ENCODE measurements at regions not wholly inside any gene's neighbourhood (a gene's known extent, or its start where the extent isn't known, plus 50 kb on each side); places are given as distances from the start of the nearest gene placed in this dataset.

GRCh38 chr2:81858998-81859397 lies 1554.4 kb upstream of the LRRTM1 start:
- DNase-seq (ENCODE audit: low read depth, low spot score), result no peak
- no peaks in the 10 kb centered on the region for H3K4me1 ChIP-seq (ENCODE audit: control insufficient read depth, extremely low read depth, insufficient read depth, low read length)
- dilution Hi-C loops (cut with MboI; ENCODE audit: extremely low pct_ligation_motif_present, low sequenced_read_pairs), result no loop called here

GRCh38 chr2:81853341-81853740 lies 1548.8 kb upstream of the LRRTM1 start:
- H3K27ac ChIP-seq (ENCODE audit: control insufficient read depth, insufficient read depth, low read length), result no peak overlapping the region
- H3K4me2 ChIP-seq (ENCODE audit: control insufficient read depth, extremely low read depth, insufficient read depth, low read depth, low read length), result no peak overlapping the region
- no peaks in the 10 kb centered on the region for H3K79me2 ChIP-seq (ENCODE audit: control insufficient read depth, insufficient read depth, low read length)
- no peak for FAIRE-seq
- no peaks in the 10 kb centered on the region for H3K9me3 ChIP-seq (ENCODE audit: control insufficient read depth, low read depth, low read length)
- H3K4me3 ChIP-seq (ENCODE audit: control insufficient read depth in 2 of 3, extremely low read depth in 1 of 3, insufficient read depth in 2 of 3, low read depth in 1 of 3, low read length in 3 of 3), result no peak overlapping the region
- no peak overlapping the region for H2AFZ ChIP-seq (ENCODE audit: control insufficient read depth, low read length)
- no peaks in the 10 kb centered on the region for H3K27me3 ChIP-seq (ENCODE audit: control insufficient read depth, extremely low read depth, insufficient read depth, low read length)
- H3K4me1 ChIP-seq (ENCODE audit: control insufficient read depth, extremely low read depth, insufficient read depth, low read length), result no peaks in the 10 kb centered on the region
- dilution Hi-C loops (cut with MboI; ENCODE audit: extremely low pct_ligation_motif_present, low sequenced_read_pairs), result no loop called here
- H3K9ac ChIP-seq (ENCODE audit: control insufficient read depth, extremely low read depth, insufficient read depth, low read length), result no peak overlapping the region
- TF ChIP-seq EZH2 (IDR thresholded peaks at IDR 0.05; ENCODE audit: low read length), result no peak
- no peak for TF ChIP-seq CTCF (optimal IDR thresholded peaks at IDR 0.05 in 1 of 3, IDR thresholded peaks at IDR 0.05 in 1 of 3, conservative IDR thresholded peaks at IDR 0.05 in 1 of 3; ENCODE audit: extremely low read depth in 1 of 3, insufficient read depth in 2 of 3, low read length in 3 of 3)
- no peaks in the 10 kb centered on the region for H3K36me3 ChIP-seq (ENCODE audit: control insufficient read depth in 2 of 2, extremely low read depth in 1 of 2, insufficient read depth in 2 of 2, low read length in 2 of 2)
- no peaks in the 10 kb centered on the region for H3K9me1 ChIP-seq (ENCODE audit: control insufficient read depth, extremely low read depth, insufficient read depth, low read length)
- DNase-seq (ENCODE audit: low read depth, low spot score), result no peak
- H4K20me1 ChIP-seq (ENCODE audit: control insufficient read depth, extremely low read depth, insufficient read depth, low read length), result no peaks in the 10 kb centered on the region

More at GRCh38 chr2:81858998-81859397, 1554.4 kb upstream of the LRRTM1 start:
- Histone ChIP-seq H3K4me3 (ENCODE audit: control insufficient read depth in 2 of 3, extremely low read depth in 1 of 3, insufficient read depth in 2 of 3, low read depth in 1 of 3, low read length in 3 of 3) (no peak overlapping the region), H3K79me2 (ENCODE audit: control insufficient read depth, insufficient read depth, low read length) (no peaks in the 10 kb centered on the region), H2AFZ (ENCODE audit: control insufficient read depth, low read length) (no peak overlapping the region), H3K27me3 (ENCODE audit: control insufficient read depth, extremely low read depth, insufficient read depth, low read length) (no peaks in the 10 kb centered on the region), H3K27ac (ENCODE audit: control insufficient read depth, insufficient read depth, low read length) (no peak overlapping the region), H4K20me1 (ENCODE audit: control insufficient read depth, extremely low read depth, insufficient read depth, low read length) (no peaks in the 10 kb centered on the region), H3K9ac (ENCODE audit: control insufficient read depth, extremely low read depth, insufficient read depth, low read length) (no peak overlapping the region), H3K9me1 (ENCODE audit: control insufficient read depth, extremely low read depth, insufficient read depth, low read length) (no peaks in the 10 kb centered on the region), H3K36me3 (ENCODE audit: control insufficient read depth in 2 of 2, extremely low read depth in 1 of 2, insufficient read depth in 2 of 2, low read length in 2 of 2) (no peaks in the 10 kb centered on the region), H3K9me3 (ENCODE audit: control insufficient read depth, low read depth, low read length) (no peaks in the 10 kb centered on the region), H3K4me2 (ENCODE audit: control insufficient read depth, extremely low read depth, insufficient read depth, low read depth, low read length) (no peak overlapping the region)
- TF ChIP-seq EZH2 (IDR thresholded peaks at IDR 0.05; ENCODE audit: low read length) (no peak), CTCF (optimal IDR thresholded peaks at IDR 0.05 in 1 of 3, IDR thresholded peaks at IDR 0.05 in 1 of 3, conservative IDR thresholded peaks at IDR 0.05 in 1 of 3; ENCODE audit: extremely low read depth in 1 of 3, insufficient read depth in 2 of 3, low read length in 3 of 3) (no peak)
- FAIRE-seq, result no peak
